NOMO-1 treated with dmso at 0.1 percent for 144 hours (cell line): ENCODE measurements at regions not wholly inside any gene's neighbourhood (a gene's known extent, or its start where the extent isn't known, plus 50 kb on each side); places are given as distances from the start of the nearest gene placed in this dataset.

Experiments used
- DNase-seq: peaks from one replicate; lab custom pipeline; 2025; ENCODE audit not compliant: unreplicated experiment; lab: John Stamatoyannopoulos, UW

DNA sequence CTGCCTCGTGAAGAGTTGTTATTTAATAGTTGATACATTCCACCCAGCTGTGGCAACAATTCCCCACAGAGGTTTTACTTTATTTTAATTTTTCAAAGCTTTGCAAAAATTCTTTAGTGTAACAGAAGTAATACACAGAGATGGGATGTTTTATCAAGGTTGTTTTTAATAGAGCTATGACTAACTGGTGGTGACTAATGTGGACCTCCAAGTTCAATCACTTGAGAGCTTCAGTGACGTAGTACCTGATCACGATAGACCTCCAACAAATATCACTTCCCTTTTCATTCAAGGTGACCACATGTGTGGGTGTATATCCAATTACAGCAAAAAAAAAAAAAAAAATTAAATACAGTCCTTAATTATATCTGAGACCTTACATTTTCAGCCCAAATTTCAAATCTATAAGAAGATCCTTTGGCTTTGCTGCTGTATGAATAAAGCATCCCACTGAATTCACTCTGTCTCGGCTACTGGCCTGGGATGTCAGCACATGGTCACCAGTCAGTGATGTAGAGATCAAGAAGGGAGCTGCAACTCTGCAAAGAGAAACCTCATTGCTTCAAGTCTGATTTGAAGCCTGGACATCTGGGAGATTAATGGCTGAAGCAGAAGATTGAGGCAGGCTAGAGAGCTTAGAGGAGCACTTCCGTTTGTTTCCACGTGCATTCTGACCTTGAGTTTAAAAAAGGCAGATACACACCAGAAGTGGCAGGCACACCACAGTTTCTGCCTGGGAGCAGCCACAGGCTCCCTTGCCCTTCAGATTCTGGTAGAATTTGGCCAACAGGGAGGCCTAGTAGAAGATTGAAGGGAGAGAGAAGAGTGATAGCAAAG, 345.9 kb upstream of the NOCT start:
- DNase-seq = no peak

DNA sequence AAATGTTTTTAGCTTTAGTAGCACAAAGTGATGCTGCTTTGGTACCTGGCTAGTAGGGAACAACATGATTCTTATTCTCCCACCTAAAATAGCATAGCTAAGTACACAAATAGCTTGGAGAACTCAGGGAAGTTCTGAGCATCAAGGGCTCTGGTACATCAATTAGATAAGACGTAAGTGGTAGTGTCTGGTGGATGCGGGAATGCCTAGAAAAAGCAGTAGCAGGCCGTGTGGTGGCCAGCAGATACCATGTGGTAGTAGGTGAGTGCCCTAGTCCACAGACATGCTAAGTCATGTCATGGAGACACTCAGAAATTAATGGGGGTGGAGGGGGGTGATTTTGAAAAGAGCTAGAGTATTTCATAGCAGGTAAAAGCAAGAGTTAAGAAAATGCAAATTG, 347.3 kb upstream of the NOCT start:
- DNase-seq = no peak

DNA sequence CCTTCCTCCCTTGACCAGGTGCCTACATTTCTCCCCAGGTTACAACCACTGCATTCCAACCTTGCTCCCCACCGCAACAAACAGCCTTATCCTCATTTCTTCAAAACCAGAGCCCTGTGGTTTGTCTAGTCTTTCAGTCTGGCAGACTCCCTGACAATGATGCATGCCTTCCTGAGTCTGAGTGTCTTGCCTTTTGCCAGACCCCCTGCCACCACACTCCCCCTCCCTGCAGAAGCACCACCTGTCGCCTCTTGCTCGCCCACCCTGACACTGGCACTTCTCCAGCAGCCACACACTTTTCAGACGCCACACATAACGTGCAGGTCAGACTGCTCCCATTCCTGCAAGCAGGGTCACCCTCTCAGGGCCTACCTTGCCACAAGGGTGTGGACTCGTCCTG, 349.2 kb upstream of the NOCT start:
- no peak for DNase-seq

DNA sequence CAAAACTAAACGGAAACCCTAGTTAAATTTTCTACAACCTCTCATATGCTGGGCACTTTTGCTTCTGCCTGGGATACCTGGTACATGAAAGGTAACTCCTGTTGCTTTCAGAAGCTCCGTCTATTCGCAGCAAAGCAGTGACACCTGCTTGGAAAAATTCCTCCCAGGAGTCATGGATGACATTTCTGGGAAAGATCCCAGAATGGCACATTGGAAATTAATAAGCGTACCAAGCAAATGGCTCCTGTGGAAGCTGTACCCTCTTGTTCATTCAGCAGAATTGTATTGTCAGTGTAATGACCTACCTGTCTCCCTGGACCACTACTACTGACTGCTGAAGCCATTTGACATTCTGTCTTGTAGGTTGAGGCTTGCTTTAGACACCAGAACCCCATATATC, 349.7 kb upstream of the NOCT start:
- DNase-seq = no peak

DNA sequence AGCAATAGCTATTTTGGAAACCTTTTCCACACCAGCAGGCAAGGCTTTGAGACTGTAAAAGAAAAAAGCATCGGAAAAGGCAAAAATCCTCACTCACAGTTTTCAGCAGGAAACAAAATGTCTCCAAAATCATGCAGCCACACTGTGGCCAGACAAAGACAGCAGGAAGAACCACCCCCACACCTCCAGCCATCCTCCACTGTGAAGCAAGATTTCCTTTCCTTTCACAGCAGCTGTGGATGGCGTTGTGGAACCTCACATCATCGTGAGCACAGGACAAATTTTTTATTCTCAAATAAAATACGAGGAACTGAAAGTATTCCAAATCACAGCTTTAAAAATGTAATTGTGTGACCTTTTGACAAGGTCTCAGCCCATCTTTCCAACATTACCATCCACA, 351.7 kb upstream of the NOCT start:
- no peak for DNase-seq

DNA sequence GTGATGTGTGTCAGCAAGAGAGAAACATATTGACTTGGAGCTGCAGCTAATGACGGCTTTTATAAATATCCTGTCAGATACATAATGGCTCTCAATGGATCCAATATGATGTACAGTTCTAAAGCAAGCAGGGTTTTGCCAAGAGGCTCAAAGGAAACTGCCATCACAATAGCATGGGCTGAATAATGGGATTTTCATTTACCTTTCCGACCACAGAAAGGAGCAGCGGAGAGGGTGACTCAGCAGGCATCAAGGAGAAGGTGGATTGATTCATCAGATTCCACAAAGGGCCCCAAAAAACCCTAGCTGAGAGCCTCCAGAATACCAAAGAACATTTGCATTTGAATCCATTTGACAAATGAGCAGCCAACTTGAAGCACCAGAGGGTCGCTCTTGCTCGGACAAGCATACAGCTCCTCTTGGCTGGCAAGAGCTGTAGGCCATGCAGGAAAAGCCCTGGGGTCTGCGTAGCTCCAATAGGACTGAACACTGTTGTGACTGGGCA, 355.7 kb upstream of the NOCT start:
- DNase-seq = no peak

DNA sequence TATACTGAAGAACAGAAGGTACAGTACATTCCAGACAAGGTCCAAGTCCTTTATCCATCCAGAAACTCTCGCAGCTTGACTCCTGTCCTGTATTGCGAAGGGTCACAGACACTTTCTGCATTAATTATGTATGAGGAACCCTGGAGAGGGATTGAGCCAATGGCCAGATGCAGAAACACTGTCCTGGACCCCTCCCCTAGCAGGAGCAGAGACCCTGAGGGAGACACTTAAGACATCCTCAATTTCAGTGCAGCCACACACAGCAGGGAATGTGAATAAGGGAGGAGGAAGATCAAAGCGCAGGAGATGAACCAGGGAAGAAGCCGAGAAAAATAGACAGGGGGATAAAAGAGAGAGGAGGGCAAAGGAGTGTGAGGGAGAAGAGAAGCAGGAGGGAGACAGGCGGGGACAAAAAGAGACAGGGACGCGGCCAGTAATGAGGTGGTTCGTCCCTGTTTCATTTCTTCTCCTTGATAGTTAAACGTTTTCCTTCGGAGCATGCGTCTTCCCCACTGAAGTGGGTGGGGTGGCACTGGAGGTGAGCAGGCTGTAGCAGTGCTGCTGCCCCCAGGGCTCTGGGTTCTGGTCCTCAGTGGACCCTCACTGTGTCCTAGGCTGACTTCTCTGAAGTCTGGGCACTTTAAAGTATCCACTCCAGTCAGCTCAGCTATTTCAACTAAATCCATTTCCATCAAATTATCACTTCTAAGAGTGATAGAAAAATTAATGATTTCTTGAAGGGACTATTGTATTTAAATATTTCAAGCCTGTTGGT, 356.4 kb upstream of the NOCT start:
- no peak for DNase-seq

DNA sequence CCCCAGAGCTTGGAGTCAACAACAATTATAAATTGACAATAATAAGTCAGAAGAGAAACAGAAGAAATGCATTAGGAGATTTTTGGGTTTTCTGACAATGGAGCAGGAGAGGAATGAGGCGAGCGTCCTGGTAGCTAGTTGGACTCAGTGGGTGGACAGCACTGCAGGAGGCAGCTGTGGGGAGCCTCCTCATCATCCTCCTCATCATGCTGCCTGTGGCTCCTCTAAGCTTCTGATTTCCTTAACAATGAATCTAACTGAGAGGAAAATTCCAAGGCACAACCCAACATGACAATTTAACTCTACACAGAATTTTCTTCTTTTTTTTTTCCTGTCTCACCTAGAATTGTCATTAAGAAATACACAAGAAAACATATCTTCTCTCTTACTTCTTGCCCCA, 357.1 kb upstream of the NOCT start:
- DNase-seq = no peak

DNA sequence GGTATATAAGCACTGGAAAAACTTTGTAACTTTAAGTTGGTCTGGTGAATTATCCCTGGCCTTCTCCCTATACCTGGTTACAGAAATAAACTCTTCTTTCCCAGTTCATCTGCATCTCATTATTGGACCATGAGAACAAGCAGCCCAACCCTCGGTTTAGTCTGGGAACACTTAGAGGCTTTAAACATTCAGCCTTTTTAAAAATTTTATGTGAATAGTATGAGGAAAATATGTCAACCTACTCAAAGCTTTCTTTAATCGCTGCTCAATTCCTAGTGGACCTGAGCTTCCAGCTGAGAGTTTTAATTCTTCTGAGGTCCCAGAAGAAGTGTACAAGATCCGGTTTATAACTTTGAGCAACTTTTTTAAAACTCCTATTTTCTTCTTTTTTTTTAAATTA, 358.6 kb upstream of the NOCT start:
- DNase-seq = no peak

DNA sequence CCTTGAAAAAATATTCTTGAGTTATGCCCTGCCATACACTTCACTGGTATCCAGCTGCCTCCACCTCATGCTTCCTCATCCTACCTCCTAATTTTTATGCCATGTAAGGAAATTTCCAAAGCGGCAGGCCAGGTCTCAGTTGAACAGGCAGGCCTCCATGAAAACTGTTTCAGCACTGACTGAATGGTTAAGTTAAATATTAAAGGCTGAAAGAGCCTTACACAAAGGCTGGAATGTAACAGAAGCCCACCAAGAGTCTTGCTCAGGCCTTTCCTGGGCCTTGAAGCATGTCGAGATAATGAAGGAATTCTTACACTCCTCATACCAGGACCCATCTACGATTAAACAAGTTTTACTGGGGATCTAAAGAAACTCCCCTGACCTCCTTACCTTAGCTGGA, 359.6 kb upstream of the NOCT start:
- DNase-seq = no peak

DNA sequence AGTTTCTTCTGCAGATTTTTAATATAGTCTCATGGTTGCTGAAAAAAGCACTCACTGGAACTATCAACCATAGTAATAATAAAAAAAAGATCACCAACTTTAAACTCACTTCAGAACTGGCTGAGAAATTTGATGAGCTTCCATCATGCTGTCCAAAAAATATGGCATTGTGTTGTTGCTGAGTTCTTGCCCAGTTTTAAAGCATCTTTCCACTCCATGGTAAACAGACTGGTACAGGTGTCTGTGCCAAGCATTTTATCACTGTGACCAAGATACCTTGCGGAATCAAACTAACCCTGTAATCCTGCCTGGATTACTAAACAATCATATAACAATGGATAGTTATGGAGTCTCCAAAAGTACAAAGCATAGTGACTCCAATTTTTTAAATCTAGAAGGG, 360.3 kb upstream of the NOCT start:
- DNase-seq = no peak

DNA sequence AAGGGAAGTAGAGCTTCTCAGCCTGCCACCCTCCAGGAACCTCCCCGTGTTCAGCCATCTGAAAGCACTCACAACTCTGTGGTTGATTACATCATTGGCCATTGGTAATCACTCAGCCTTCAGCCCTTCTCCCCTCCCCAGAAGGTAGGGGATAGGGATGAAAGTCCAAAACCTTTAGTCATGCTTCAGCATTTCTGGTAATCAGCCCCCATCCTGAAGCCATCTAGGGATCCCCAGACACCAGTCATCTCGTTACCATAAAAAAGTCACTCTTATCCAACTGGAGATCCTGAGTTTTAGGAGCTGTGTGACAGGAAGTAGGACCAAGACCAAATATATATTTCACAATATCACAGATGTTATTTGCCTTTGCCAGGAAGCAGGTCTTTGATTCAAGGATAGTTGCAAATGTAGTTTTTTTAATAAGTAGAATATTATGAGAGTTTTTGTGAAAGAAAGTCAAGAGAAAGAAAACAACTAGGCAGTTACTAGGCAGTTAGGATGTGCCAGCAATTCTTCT, 364.6 kb upstream of the NOCT start:
- DNase-seq = peak; percentile 62

DNA sequence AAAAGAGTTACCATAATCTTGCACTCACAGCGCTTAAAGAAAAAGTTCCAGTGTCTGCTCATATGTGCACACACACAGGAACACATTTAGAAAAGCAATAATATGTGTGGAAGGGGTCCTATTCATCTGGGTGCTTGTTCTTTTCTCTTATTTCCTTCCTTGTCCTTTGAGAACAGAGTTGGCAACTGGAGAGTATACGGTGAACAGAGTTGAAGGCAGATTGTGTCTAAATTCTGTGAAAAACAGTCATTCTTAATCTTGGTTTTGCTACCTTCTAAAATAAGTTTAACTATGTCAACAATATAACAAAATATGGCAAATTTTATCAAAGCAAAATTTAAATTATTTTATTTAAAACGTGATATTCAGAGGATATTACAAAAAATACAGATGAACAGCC, 365.1 kb upstream of the NOCT start:
- DNase-seq = no peak

DNA sequence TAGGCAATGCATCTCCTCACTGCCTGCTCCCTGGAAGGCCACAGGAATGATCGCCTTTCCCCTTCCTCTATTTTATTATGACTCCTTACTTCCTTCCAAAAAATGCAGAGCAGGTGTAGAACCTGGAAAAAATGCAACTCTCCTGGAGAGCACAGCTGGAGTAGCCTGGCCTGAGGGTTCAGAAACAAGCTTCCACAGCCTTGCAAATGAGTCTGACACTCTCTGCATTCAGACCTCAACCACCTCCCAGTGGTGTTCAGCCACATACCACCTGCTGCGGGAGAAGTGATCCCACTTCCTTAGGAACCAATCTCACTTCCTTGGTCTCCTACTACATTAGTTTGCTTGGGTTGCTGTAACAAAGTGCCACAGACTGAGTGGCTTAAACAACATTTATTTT, 368.1 kb upstream of the NOCT start:
- no peak for DNase-seq

DNA sequence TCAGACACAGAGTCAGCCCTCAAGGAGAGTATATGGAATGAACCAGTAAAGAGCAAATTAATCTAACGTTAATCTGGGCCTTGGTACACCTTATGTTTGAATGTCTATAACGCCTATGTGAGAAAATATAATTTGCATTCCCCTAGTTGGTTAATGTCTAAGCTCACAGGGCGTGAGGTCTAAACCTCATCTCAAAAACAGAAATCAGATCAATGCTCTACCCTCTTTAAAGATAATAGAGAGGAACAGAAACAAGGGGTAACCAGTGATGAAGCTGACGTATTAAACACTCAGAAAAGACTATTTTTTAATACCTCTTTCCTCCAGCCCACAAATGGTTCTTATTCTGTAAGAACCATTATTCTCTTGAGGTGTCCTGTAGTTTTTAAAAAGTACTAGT, 369.2 kb upstream of the NOCT start:
- no peak for DNase-seq

DNA sequence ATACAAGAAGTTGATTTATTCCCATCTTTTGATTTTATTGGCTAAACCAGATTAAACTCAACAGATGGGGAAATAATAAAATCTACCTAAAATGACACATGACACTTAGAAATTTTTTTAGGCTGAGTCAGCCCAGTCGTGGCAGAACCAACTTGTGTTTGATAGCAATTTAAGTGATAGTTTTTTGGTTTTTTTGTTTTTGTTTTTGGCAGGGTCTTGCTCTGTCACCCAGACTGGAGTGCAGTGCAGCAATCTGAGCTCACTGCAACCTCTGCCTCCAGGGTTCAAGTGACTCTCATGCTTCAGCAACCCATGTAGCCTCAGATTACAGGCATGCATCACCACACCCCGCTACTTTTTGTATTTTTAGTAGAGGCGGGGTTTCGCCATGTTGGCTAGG, 370.3 kb upstream of the NOCT start:
- no peak for DNase-seq

DNA sequence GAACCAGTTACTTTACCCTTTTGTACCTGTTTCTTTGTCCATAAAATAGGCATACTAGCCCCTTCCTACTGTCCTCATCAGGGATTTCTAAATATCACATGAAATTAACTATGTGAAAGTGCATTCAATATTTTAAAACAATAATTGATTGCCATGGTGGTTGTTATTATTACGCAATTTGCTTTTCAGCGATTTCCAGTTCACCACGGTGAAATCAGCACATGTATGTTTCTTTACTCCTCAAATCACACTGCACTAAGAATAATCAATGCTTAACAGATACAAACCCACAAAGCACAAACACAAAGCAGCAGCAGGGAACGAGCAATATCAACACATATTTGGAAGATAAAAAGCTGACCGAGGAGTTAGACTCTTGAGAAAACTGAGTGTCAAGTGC, 371.3 kb upstream of the NOCT start:
- DNase-seq = no peak

DNA sequence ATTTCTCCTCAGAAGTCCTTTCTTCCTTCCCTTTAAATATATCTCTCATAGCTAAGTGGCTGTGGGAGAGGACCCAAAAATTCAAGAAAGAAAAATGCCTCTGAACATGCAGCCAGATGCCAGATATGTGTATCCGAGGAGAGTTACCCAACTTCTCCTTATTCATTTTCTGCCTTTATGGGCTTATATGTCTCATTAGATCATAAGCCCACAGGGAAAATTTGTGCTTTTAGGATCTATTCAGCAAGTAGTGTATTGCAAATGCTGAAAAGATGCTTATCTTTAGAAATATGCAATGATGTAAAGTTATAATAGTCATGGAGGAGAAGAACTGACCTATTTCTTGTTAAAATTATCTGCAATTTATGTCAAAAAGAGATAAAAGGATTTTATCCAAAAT, 371.8 kb upstream of the NOCT start:
- no peak for DNase-seq

DNA sequence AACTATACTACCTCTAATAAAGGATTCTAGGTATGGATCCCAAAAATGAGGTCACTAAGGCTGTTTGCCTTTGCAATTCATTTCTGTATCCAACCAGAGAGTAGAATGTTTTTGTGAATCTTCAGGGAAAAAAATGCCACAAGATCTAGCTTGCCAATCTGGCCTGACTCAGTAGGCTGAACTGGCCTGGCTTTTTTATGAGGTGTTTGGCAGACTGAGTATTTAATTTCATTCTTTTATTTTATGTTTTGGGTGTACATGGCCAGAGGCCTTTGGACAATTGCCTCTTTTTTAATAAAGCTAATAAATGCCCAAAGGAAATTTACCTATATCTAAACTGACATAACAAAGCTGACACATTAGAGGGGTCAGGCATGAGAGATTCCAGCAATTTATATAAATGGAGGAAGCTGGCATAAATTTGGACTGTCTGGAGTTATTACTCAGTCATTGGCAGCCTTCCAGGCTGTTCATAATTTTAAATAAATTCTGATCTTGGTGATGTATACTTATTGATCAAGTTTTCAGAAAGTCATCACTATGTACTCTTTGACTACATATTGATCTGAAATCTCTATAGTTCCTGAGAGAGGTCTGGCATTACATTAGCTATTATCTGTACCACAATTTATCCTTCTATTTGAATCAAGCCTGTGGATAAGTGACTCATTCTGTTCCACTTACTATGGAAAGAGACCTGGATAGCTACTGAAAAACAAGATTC, 376.4 kb upstream of the NOCT start:
- no peak for DNase-seq

DNA sequence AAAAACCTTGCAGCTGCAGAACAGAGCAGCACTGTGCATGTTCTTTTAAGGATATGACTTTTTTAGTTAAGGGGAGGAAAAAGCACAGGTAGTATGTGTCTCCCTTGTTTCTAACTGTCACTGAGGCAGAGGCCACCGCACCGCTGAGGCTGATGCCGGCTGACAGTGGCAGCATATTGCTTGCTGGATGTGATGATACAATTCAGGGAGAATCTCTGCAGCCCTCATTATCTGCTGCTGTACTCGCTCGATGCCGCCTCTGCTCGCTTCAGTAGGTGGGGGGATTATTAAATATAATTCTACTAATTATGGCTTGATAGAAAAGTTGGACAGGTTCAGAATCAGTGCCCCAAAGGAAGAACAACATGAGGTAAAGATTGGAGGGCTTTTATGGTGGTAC, 378.8 kb upstream of the NOCT start:
- DNase-seq = no peak

DNA sequence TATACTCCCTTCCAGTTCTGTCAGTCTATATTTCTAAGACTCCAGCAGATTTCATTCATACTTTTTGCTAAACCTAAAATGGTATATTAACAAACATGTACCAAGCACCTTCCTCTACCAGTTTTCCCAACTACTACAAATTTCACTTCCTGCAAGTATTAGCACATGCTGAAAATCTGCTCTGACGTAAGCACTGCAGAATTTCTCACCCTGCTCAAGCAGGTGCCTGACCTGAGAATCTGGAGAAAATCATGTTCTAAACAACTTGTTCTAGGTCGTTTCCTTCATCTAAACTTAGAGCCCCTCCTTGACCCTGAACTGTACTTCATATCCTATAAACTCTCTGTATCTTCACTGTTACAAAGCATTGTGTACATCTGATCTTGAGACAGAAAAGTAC, 380.7 kb upstream of the NOCT start:
- DNase-seq = no peak

DNA sequence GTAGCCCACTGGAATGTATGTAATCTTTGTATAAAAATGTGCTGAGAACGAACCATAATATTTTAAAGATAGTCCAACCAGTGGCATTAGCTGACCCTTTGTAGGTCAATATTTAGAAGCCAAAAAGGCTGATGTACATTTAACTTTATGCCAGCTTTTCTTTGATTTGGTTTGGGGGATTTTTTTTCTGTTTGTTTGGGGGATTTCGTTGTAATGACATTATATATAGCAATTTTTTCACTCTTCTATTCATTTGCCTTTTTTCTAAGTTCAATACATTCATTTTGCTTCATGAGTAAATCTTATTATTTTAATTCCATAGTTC, 382.0 kb upstream of the NOCT start:
- no peak for DNase-seq
